ENCODE measurements at regions not wholly inside any gene's neighbourhood (a gene's known extent, or its start where the extent isn't known, plus 50 kb on each side); places are given as distances from the start of the nearest gene placed in this dataset.

GRCh38 chr7:10036693-10037092 lies 937.0 kb upstream of the PHF14 start:
- DNase-seq, result no peak

GRCh38 chr7:10038351-10038750 lies 935.3 kb upstream of the PHF14 start:
- DNase-seq, result no peak

GRCh38 chr7:10040674-10041073 lies 933.0 kb upstream of the PHF14 start:
- no peak for DNase-seq

- no peak for DNase-seq
Observed at GRCh38 chr7:10070899-10071298, 902.8 kb upstream of the PHF14 start.

GRCh38 chr7:10075866-10076265 lies 897.8 kb upstream of the PHF14 start:
- DNase-seq, result no peak

GRCh38 chr7:10076660-10077300 lies 896.9 kb upstream of the PHF14 start:
- DNase-seq, result no peak

- DNase-seq, result no peak
Observed at GRCh38 chr7:10079572-10079971, 894.1 kb upstream of the PHF14 start.

GRCh38 chr7:10082896-10083295 lies 890.8 kb upstream of the PHF14 start:
- DNase-seq, result no peak

- no peak for DNase-seq
Observed at GRCh38 chr7:10083766-10084165, 889.9 kb upstream of the PHF14 start.

GRCh38 chr7:10085231-10085630 lies 888.4 kb upstream of the PHF14 start:
- DNase-seq, result no peak

- no peak for DNase-seq
Observed at GRCh38 chr7:10100572-10100971, 873.1 kb upstream of the PHF14 start.

- no peak for DNase-seq
Observed at GRCh38 chr7:10101351-10101750, 872.3 kb upstream of the PHF14 start.

GRCh38 chr7:10104292-10104691 lies 869.4 kb upstream of the PHF14 start:
- DNase-seq, result no peak

GRCh38 chr7:10106609-10107008 lies 867.1 kb upstream of the PHF14 start:
- DNase-seq, result no peak

- DNase-seq, result no peak
Observed at GRCh38 chr7:10116511-10116910, 857.2 kb upstream of the PHF14 start.

GRCh38 chr7:10117815-10118214 lies 855.9 kb upstream of the PHF14 start:
- no peak for DNase-seq

- no peak for DNase-seq
Observed at GRCh38 chr7:10120936-10121335, 852.7 kb upstream of the PHF14 start.

GRCh38 chr7:10121631-10122030 lies 852.0 kb upstream of the PHF14 start:
- DNase-seq, result no peak

GRCh38 chr7:10122551-10123100 lies 851.0 kb upstream of the PHF14 start:
- DNase-seq, result no peak

GRCh38 chr7:10128748-10129147 lies 844.9 kb upstream of the PHF14 start:
- no peak for DNase-seq

GRCh38 chr7:10138087-10138854 lies 835.4 kb upstream of the PHF14 start:
- no peak for DNase-seq

- DNase-seq, result no peak
Observed at GRCh38 chr7:10146271-10146670, 827.4 kb upstream of the PHF14 start.

- DNase-seq, result no peak
Observed at GRCh38 chr7:10156972-10157371, 816.7 kb upstream of the PHF14 start.

GRCh38 chr7:10181996-10182395 lies 791.7 kb upstream of the PHF14 start:
- no peak for DNase-seq

Data from activated CD4-positive, alpha-beta T cell treated with anti-CD3 and anti-CD28 coated beads, Interleukin-2, amount 50 U/mL, for 16 hours (primary cell).